Neural progenitor cell (in vitro differentiated cells): ENCODE measurements at regions not wholly inside any gene's neighbourhood (a gene's known extent, or its start where the extent isn't known, plus 50 kb on each side); places are given as distances from the start of the nearest gene placed in this dataset.
"Not testable (repeated sequence)": the region's sequence is repeated elsewhere in the genome, so short reads cannot be mapped to it uniquely, and the experiment has no call there.

ENCODE experiments used
- DNase-seq: peaks from one replicate; pipeline ENCODE4 v3.0.0-alpha.2; 2016; ENCODE audit warnings: low spot score
- H2AFZ ChIP-seq: fragments of 200-600 bp; sonication (generic); replicated peaks from 2 replicates; pipeline ENCODE4 v1.6.1; 2016; ENCODE audit warnings: antibody characterized with exemption
- H3F3A ChIP-seq: fragments of 200-600 bp; sonication (generic); 2 replicates; pipeline ENCODE4 v1.6.1; 2016; ENCODE audit warnings: antibody characterized with exemption, low read depth
- H3K27ac ChIP-seq: fragments of 200-600 bp; sonication (generic); 2 replicates; pipeline ENCODE4 v1.5.1; 2016; ENCODE audit warnings: mild to moderate bottlenecking
- H3K27me3 ChIP-seq: fragments of 200-600 bp; sonication (generic); 2 replicates; pipeline ENCODE4 v1.6.1; 2016; ENCODE audit warnings: mild to moderate bottlenecking, moderate library complexity
- H3K36me3 ChIP-seq: fragments of 200-600 bp; sonication (generic); 2 replicates; pipeline ENCODE4 v1.5.1; 2016
- H3K4me1 ChIP-seq: fragments of 200-600 bp; sonication (generic); 2 replicates; pipeline ENCODE4 v1.6.1; 2016; ENCODE audit warnings: mixed run types
- H3K4me2 ChIP-seq: fragments of 200-600 bp; sonication (generic); 2 replicates; pipeline ENCODE4 v1.6.1; 2016
- H3K4me3 ChIP-seq: fragments of 200-600 bp; sonication (generic); 2 replicates; pipeline ENCODE4 v1.5.1; 2016
- H3K79me2 ChIP-seq: fragments of 200-600 bp; sonication (generic); 2 replicates; pipeline ENCODE4 v1.6.1; 2016; ENCODE audit warnings: low read depth
- H3K9ac ChIP-seq: fragments of 200-600 bp; sonication (generic); 2 replicates; pipeline ENCODE4 v1.6.1; 2016
- H3K9me3 ChIP-seq: fragments of 200-600 bp; sonication (generic); 2 replicates; pipeline ENCODE4 v1.5.1; 2016; ENCODE audit warnings: low read depth
- H4K20me1 ChIP-seq: fragments of 200-600 bp; sonication (generic); 2 replicates; pipeline ENCODE4 v1.6.1; 2016; ENCODE audit warnings: low read depth
- H3K27ac Mint-ChIP-seq: 3 replicates; pipeline ENCODE4 v1.8.0; 2021; ENCODE audit warnings: mixed read lengths
- H3K27me3 Mint-ChIP-seq: 2 replicates; pipeline ENCODE4 v1.8.0; 2022; ENCODE audit warnings: low read depth, mild to moderate bottlenecking, inconsistent platforms, moderate library complexity, mixed read lengths; ENCODE audit not compliant: insufficient read depth
- H3K36me3 Mint-ChIP-seq: 3 replicates; pipeline ENCODE4 v1.8.0; 2021; ENCODE audit warnings: mixed read lengths
- H3K4me1 Mint-ChIP-seq: 3 replicates; pipeline ENCODE4 v1.8.0; 2021; ENCODE audit warnings: mixed read lengths
- H3K4me3 Mint-ChIP-seq: 3 replicates; pipeline ENCODE4 v1.8.0; 2021; ENCODE audit warnings: mild to moderate bottlenecking, moderate library complexity, mixed read lengths
- H3K9me3 Mint-ChIP-seq: 3 replicates; pipeline ENCODE4 v1.8.0; 2020; ENCODE audit warnings: mixed read lengths
- CTCF ChIP-seq: fragments of 200-600 bp; sonication (generic); IDR thresholded peaks from 2 replicates; pipeline ENCODE4 v1.5.1; 2017; ENCODE audit warnings: antibody characterized with exemption, mild to moderate bottlenecking
- EZH2 ChIP-seq: fragments of 200-600 bp; sonication (generic); IDR thresholded peaks from 2 replicates; pipeline ENCODE4 v1.6.1; 2017; ENCODE audit warnings: antibody characterized with exemption, mild to moderate bottlenecking, moderate library complexity
- EZH2phosphoT487 ChIP-seq: fragments of 200-600 bp; sonication (generic); IDR thresholded peaks from 2 replicates; pipeline ENCODE4 v1.6.1; 2017; ENCODE audit warnings: antibody characterized with exemption

GRCh38 chr15:20356444-20356910 lies 185.1 kb downstream of the GOLGA6L6 start:
- no peak for DNase-seq
- no peak overlapping the region for H2AFZ ChIP-seq
- H3K27me3 ChIP-seq, result no peaks in the 10 kb centered on the region
- no peak overlapping the region for H3K4me2 ChIP-seq
- H3K9me3 ChIP-seq, result peaks cover 81% of the 10 kb centered on the region
- H3K4me1 Mint-ChIP-seq, result no peaks in the 10 kb centered on the region
- peaks cover 4% of the 10 kb centered on the region for H3K9me3 Mint-ChIP-seq
- no peak for TF ChIP-seq EZH2phosphoT487
- peak; percentile 82 for TF ChIP-seq CTCF
- TF ChIP-seq EZH2, result no peak
- H4K20me1 ChIP-seq, result no peaks in the 10 kb centered on the region
- no peak overlapping the region for H3K4me3 ChIP-seq
- H3K36me3 ChIP-seq, result peaks cover 4% of the 10 kb centered on the region
- no peaks in the 10 kb centered on the region for H3K4me1 ChIP-seq
- no peak overlapping the region for H3K27ac Mint-ChIP-seq
- H3K27ac ChIP-seq, result no peak overlapping the region
- H3F3A ChIP-seq, result no peaks in the 10 kb centered on the region
- no peaks in the 10 kb centered on the region for H3K79me2 ChIP-seq
- H3K27me3 Mint-ChIP-seq, result peaks cover 11% of the 10 kb centered on the region
- H3K9ac ChIP-seq, result no peak overlapping the region
- H3K4me3 Mint-ChIP-seq, result no peak overlapping the region
- peaks cover 10% of the 10 kb centered on the region for H3K36me3 Mint-ChIP-seq

GRCh38 chr15:20355256-20355868 lies 186.2 kb downstream of the GOLGA6L6 start:
- DNase-seq, result no peak
- Histone ChIP-seq H3K27ac (no peak overlapping the region), H2AFZ (no peak overlapping the region), H3K4me1 (no peaks in the 10 kb centered on the region), H3K27me3 (no peaks in the 10 kb centered on the region), H3K4me2 (no peak overlapping the region), H3K4me3 (no peak overlapping the region), H3K9me3 (peaks cover 79% of the 10 kb centered on the region), H3F3A (no peaks in the 10 kb centered on the region), H3K9ac (no peak overlapping the region), H4K20me1 (no peaks in the 10 kb centered on the region), H3K79me2 (no peaks in the 10 kb centered on the region), H3K36me3 (peaks cover 3% of the 10 kb centered on the region)
- peaks cover 4% of the 10 kb centered on the region for H3K9me3 Mint-ChIP-seq
- no peaks in the 10 kb centered on the region for H3K4me1 Mint-ChIP-seq
- no peak for TF ChIP-seq CTCF
- no peak for TF ChIP-seq EZH2
- TF ChIP-seq EZH2phosphoT487, result no peak
- peaks cover 21% of the 10 kb centered on the region for H3K27me3 Mint-ChIP-seq
- H3K36me3 Mint-ChIP-seq, result peaks cover 16% of the 10 kb centered on the region
- no peak overlapping the region for H3K4me3 Mint-ChIP-seq
- H3K27ac Mint-ChIP-seq, result no peak overlapping the region

GRCh38 chr15:20354884-20355223 lies 186.7 kb downstream of the GOLGA6L6 start:
- not testable (repeated sequence) for H4K20me1 ChIP-seq, DNase-seq, H2AFZ ChIP-seq, H3K36me3 ChIP-seq, H3K9ac ChIP-seq, H3K9me3 Mint-ChIP-seq, H3K4me3 ChIP-seq, H3K27ac Mint-ChIP-seq, H3K4me2 ChIP-seq, H3K4me1 ChIP-seq, H3K27me3 ChIP-seq, H3K79me2 ChIP-seq, H3K4me3 Mint-ChIP-seq, H3K4me1 Mint-ChIP-seq, H3F3A ChIP-seq, H3K27ac ChIP-seq
- H3K9me3 ChIP-seq, result peaks cover 78% of the 10 kb centered on the region
- Mint-ChIP-seq H3K27me3 (peaks cover 22% of the 10 kb centered on the region), H3K36me3 (peaks cover 16% of the 10 kb centered on the region)

GRCh38 chr15:20353966-20354883 lies 187.4 kb downstream of the GOLGA6L6 start:
- no peak for DNase-seq
- no peaks in the 10 kb centered on the region for H3K4me1 Mint-ChIP-seq
- H3K36me3 Mint-ChIP-seq, result peaks cover 16% of the 10 kb centered on the region
- H3K27me3 Mint-ChIP-seq, result peaks cover 22% of the 10 kb centered on the region
- Histone ChIP-seq H3K9ac (no peak overlapping the region), H3K4me2 (no peak overlapping the region), H3F3A (no peaks in the 10 kb centered on the region), H3K27ac (no peak overlapping the region), H3K27me3 (no peaks in the 10 kb centered on the region), H3K4me3 (no peak overlapping the region), H4K20me1 (no peaks in the 10 kb centered on the region), H3K79me2 (no peaks in the 10 kb centered on the region), H3K36me3 (no peaks in the 10 kb centered on the region), H2AFZ (no peak overlapping the region), H3K9me3 (peaks cover 77% of the 10 kb centered on the region), H3K4me1 (no peaks in the 10 kb centered on the region)
- no peak overlapping the region for H3K27ac Mint-ChIP-seq
- no peak for TF ChIP-seq EZH2
- TF ChIP-seq EZH2phosphoT487, result no peak
- TF ChIP-seq CTCF, result no peak
- peaks cover 4% of the 10 kb centered on the region for H3K9me3 Mint-ChIP-seq
- no peak overlapping the region for H3K4me3 Mint-ChIP-seq
